ENCODE measurements at regions not wholly inside any gene's neighbourhood (a gene's known extent, or its start where the extent isn't known, plus 50 kb on each side); places are given as distances from the start of the nearest gene placed in this dataset.
"Not testable (repeated sequence)": the region's sequence is repeated elsewhere in the genome, so short reads cannot be mapped to it uniquely, and the experiment has no call there.

GRCh38 chr18:1416074-1416473, 511.4 kb downstream of the ADCYAP1 start:
- no peak for DNase-seq (ENCODE audit: low read depth)

DNA sequence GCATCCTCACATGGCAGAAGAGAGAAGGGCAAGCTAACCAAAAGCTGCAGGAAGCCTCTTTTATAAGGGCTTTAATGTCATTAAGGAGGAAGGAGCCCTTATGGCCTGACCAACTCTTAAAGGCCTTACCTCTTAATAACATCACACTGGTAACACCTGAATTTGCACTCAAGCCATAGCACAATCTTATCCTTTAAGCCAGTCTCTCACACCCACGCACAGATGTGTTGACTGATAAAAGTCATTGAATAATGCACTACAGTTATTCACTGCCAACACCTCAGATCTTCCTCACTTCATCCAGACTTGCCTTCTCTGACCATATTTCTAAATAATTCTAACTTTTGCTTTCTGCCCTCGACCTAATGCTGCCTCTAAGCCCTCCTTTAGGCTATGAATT, 516.8 kb downstream of the ADCYAP1 start:
- DNase-seq (ENCODE audit: low read depth) = no peak

DNA sequence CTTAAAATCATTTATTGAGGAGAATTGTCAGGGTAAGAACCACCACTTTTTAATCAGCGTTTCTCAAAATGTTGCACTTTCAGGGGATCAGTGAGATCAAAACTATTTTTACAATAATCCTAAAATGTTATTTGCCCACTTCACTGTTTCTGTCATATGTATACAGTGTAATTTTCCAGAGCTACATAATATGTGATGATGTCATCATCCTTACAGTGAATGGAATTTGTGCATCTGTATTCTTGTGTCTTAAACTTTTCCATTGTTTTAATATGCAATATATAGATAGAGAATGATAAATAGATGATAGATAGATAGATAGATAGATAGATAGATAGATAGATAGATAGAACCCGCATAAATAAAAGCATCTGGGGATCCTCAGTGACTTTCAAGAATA, 518.0 kb downstream of the ADCYAP1 start:
- no peak for DNase-seq (ENCODE audit: low read depth)

GRCh38 chr18:1425679-1426078, 521.0 kb downstream of the ADCYAP1 start:
- DNase-seq (ENCODE audit: low read depth) = no peak

DNA sequence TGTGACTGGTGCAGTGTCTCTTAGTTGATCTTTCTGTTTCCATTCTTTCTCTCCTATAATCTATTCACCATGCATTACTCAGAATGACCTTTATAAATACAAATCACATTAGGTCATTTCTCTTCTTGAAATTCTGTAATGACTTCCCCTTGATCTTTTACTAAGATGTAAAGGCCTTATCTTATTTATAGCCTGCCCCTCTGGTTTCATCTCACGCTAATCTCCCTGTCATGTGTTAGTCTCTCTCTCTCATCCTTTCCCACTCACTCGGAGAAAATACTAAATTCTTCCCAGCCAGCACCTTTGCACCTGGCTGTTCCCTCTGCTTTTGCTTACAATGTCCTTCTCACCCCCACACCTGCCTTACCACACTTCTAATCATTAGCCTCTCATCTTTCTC, 530.8 kb downstream of the ADCYAP1 start:
- DNase-seq (ENCODE audit: low read depth) = no peak

DNA sequence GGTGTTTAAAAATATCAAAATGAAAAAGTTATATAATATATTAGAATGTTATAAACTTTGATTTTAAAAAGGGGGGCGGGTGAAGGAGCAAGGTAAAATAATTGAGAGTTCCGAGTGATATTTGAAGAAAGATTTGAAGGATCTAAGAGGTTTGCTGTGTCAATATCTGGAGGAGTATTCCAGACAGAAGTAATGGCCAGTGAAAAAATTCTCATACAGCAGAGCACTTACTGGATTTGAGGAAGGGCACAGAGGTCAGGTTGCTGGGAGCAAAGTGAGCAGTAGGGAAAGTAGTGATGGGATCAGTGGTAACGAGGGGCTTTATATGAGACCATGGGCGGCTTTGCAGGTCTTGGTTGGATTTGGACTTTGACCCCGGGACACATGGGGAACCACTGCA, 531.5 kb downstream of the ADCYAP1 start:
- no peak for DNase-seq (ENCODE audit: low read depth)

- DNase-seq (ENCODE audit: low read depth) = no peak
Observed at GRCh38 chr18:1438458-1438910, 533.8 kb downstream of the ADCYAP1 start.

- DNase-seq (ENCODE audit: low read depth) = no peak
Observed at GRCh38 chr18:1438967-1439366, 534.3 kb downstream of the ADCYAP1 start.

DNA sequence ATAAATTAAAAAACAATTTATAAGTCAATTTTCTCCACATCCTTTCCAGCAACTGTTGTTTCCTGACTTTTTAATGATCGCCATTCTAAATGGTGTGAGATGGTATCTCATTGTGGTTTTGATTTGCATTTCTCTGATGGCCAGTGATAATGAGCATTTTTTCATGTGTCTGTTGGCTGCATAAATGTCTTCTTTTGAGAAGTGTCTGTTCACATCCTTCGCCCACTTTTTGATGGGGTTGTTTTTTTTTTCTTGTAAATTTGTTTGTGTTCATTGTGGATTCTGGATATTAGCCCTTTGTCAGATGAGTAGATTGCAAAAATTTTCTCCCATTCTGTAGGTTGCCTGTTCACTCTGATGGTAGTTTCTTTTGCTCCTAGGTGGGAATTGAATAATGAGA, 539.4 kb downstream of the ADCYAP1 start:
- DNase-seq (ENCODE audit: low read depth) = not testable (repeated sequence)

DNA sequence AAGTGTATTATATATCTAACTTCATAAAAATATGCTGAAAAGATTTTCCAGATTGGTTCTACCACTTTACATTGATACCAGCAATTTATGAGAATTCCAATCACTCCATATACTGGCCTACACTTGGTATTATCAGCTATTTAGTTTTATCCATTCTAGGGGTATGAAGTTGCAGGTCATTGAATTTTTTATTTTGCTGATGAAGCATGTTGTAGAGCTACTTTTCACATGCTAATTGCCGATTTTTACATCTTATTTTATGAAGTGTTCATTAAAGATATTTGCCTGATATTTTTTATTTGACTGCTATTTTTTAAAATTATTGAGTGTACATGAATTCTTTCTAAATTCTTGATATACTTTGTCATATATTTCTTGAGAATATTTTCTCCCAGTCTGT, 542.1 kb downstream of the ADCYAP1 start:
- DNase-seq (ENCODE audit: low read depth) = no peak

GRCh38 chr18:1452821-1453220, 548.1 kb downstream of the ADCYAP1 start:
- no peak for DNase-seq (ENCODE audit: low read depth)

- no peak for DNase-seq (ENCODE audit: low read depth)
Observed at GRCh38 chr18:1455605-1456004, 550.9 kb downstream of the ADCYAP1 start.

- no peak for DNase-seq (ENCODE audit: low read depth)
Observed at GRCh38 chr18:1458547-1458946, 553.9 kb downstream of the ADCYAP1 start.

- no peak for DNase-seq (ENCODE audit: low read depth)
Observed at GRCh38 chr18:1463981-1464380, 559.3 kb downstream of the ADCYAP1 start.

DNA sequence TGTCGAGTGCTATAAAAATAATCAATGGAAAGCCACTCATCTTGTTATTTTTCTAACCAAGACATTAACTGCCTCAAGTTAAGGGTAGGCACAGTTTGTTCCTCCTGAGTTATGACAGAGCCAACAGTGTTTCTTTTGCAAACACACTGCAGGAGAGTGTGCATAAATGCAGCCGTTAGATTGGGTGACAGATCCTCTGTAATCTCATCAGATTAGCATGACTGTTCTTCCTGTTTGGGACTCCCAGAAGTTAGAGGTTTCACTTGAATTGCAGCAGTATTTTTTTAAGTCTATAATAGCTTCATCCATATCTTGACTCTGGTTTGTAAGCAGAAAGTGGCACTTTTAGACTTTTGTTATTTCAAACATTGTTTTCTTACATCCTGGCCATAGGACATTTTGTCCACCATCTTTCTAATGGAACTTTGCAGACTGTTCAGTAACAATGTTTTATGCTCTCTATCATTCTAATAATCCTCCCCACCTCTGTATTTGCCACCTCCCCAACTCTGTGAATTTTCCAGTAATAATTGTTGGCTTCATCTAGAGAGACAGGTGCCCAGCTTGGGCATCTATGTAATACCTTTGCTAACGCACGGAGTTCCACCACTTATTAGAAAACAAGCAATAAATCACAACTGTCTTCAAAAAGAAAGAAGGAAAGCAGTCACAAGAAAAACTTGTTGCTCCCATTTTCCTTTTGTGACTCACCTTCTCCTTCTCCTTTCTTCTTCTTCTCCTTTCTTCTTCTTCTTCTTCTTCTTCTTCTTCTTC, 560.0 kb downstream of the ADCYAP1 start:
- DNase-seq (ENCODE audit: low read depth) = no peak

GRCh38 chr18:1466035-1466434, 561.4 kb downstream of the ADCYAP1 start:
- DNase-seq (ENCODE audit: low read depth) = no peak

- no peak for DNase-seq (ENCODE audit: low read depth)
Observed at GRCh38 chr18:1467461-1467964, 562.8 kb downstream of the ADCYAP1 start.

- no peak for DNase-seq (ENCODE audit: low read depth)
Observed at GRCh38 chr18:1468550-1468949, 563.9 kb downstream of the ADCYAP1 start.

DNA sequence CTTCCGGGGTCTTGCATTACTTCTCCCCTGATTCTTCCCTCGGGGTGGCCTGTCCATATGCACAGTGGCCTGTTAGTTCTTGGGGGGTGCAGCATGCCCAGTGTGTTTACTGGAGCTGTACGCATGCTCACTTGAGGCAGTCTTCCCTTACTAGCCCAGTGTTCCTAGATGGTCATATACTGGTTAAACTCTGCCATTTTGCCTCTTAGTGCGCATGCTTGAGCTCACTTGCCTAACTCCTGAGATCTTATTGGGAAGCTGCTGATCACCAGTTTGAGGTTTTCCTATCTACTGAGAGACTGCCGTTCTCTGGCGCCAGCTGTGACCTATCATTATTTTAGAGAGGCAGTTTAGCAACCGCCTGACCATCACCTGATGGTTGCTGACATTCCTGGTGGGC, 571.2 kb downstream of the ADCYAP1 start:
- DNase-seq (ENCODE audit: low read depth) = no peak

DNA sequence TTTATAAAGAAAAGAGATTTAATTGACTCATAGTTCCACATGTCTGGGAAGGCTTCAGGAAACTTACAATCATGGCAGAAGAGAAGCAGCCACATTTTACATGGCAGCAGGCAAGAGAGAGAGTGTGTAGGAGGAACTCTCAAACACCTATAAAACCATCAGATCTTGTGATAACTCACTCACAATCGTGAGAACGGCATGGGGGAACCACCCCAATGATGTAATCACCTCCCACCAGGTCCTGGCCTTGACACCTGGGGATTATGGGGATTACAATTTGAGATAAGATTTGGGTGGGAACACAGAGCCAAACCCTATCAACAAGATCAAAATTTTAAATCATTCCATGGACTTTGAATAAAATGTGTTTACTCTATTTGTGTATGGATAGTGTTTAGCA, 575.6 kb downstream of the ADCYAP1 start:
- DNase-seq (ENCODE audit: low read depth) = no peak

DNA sequence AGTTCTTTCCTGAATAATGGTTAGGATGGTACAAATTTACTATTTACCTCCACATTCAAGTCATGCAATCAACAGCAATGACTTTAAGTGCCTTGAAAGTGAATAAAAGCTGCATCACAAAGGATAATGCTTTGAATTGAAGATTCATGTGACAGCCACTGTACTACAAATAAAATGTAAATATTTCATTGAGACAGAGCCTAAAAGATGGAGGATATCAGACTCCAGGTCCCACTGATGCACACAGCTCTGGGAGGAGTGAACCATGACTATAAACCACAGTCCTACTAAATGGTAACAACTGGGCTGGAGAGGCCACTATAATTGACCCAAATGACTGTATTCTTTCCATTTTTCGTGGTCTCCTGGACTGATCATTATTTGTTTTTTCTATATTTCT, 576.9 kb downstream of the ADCYAP1 start:
- DNase-seq (ENCODE audit: low read depth) = no peak

- no peak for DNase-seq (ENCODE audit: low read depth)
Observed at GRCh38 chr18:1483385-1483784, 578.7 kb downstream of the ADCYAP1 start.

DNA sequence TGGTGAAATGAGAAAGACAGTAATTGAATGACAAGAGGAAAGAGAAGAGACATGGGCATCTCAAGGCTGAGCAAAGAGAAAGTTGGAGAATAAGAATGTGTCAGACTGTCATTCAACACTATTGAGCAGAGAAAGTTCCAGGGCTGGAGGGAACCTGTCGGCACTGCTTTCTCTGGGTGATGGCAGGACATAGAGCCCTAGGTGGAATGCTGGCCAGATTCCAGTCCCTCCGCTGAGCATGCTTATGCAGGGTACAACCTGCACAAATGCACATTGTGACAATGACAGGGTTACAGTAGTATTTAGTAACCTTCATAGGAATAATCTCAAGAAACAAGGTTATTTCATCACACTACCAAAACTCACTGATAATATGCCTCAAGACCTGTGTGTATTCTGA, 582.8 kb downstream of the ADCYAP1 start:
- no peak for DNase-seq (ENCODE audit: low read depth)

DNA sequence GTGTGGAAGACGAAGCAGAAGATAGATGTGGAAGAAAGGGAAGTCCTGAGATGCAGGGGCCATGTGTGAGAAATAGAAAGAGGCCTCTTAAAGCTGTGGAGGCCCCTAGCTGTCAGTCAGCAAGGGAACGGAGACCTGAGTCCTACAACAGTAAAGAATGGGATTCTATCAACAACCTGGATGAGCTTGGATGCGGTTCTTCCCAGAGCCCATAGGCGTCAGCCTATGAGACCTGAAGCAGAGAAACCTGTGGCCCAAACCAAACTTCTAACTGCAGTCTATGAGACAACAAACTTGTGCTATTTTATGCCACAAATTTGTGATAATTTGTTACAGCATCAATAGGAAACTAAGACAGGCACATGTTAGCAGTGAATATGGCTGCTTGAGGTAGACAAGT, 583.7 kb downstream of the ADCYAP1 start:
- no peak for DNase-seq (ENCODE audit: low read depth)
